Activated CD8-positive, alpha-beta T cell treated with anti-CD3 and anti-CD28 coated beads, Interleukin-2, amount 10 ng/mL, durations not matched to agents 7 days and 5 days (primary cell): ENCODE measurements at regions not wholly inside any gene's neighbourhood (a gene's known extent, or its start where the extent isn't known, plus 50 kb on each side); places are given as distances from the start of the nearest gene placed in this dataset.

Source experiments
- ATAC-seq: fragments of 150-1000 bp; cut with Tn5 transposase; one replicate; pipeline ENCODE4 v1.10.0; 2021; ENCODE audit warnings: moderate library complexity
- CTCF ChIA-PET: fragments of 350-600 bp; sonication (Branson Sonifier 250); formaldehyde crosslinking; loops from one replicate; lab custom pipeline; 2021; ENCODE audit warnings: antibody characterized with exemption; lab: Charles Lee
- POLR2A ChIA-PET: fragments of 350-600 bp; sonication (Branson Sonifier 250); formaldehyde crosslinking; loops from one replicate; lab custom pipeline; 2021; ENCODE audit warnings: antibody characterized with exemption; lab: Charles Lee
- DNase-seq: peaks from one replicate; pipeline ENCODE4 v3.0.0-alpha.2; 2020
- H3K27ac Mint-ChIP-seq: one replicate; pipeline ENCODE4 v1.8.0; 2021; ENCODE audit warnings: mild to moderate bottlenecking, mixed read lengths
- H3K27me3 Mint-ChIP-seq: one replicate; pipeline ENCODE4 v1.8.0; 2021; ENCODE audit warnings: low read depth, mixed read lengths
- H3K36me3 Mint-ChIP-seq: one replicate; pipeline ENCODE4 v1.8.0; 2021; ENCODE audit warnings: low read depth, mixed read lengths
- H3K4me1 Mint-ChIP-seq: one replicate; pipeline ENCODE4 v1.8.0; 2021; ENCODE audit warnings: low read depth, mixed read lengths
- H3K4me3 Mint-ChIP-seq: one replicate; pipeline ENCODE4 v1.8.0; 2021; ENCODE audit warnings: mild to moderate bottlenecking, mixed read lengths
- H3K9me3 Mint-ChIP-seq: one replicate; pipeline ENCODE4 v1.8.0; 2022; ENCODE audit warnings: mixed read lengths; ENCODE audit not compliant: insufficient read depth

DNA sequence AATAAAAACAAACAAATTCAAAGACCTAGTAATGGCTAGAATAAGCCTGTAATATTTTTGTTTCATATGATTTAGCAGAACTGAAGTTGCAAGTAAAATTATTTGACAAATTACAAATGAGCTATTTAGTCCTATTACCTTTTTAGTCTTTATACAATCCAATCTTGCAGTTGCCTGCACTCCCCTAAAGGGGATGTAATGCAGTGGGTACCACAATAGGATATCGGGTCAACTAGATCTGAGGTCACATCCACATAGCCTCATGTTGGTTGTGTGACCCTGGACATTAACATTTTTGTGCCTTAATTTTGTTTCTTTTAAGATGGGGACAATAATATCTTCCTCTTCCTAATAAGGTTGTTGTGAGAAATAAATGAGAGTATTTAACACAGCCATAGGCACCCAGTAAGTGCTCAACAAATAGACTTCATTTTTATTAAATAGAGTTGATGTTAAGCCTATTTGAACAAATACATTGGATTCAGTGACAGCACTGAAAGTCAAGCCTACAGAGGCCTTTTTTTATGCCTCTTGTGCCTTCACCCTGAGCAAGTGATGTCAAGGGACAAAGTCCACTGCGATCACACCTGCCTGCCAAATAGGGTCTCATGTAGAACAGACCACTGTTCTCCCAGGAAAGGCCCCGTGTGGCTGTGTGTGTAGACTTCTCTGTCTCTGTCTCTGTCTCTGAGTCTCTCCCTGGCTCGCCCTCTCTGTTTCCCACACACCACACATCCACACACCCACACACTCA, 124.8 kb downstream of the EVX1 start:
- DNase-seq, result no peak
- Mint-ChIP-seq H3K4me3 (no peak overlapping the region), H3K36me3 (no peaks in the 10 kb centered on the region), H3K4me1 (no peaks in the 10 kb centered on the region), H3K27ac (no peak overlapping the region), H3K27me3 (peaks cover 5% of the 10 kb centered on the region), H3K9me3 (no peaks in the 10 kb centered on the region)
- CTCF ChIA-PET, result no interaction called here
- no peak for ATAC-seq
- POLR2A ChIA-PET, result no interaction called here

DNA sequence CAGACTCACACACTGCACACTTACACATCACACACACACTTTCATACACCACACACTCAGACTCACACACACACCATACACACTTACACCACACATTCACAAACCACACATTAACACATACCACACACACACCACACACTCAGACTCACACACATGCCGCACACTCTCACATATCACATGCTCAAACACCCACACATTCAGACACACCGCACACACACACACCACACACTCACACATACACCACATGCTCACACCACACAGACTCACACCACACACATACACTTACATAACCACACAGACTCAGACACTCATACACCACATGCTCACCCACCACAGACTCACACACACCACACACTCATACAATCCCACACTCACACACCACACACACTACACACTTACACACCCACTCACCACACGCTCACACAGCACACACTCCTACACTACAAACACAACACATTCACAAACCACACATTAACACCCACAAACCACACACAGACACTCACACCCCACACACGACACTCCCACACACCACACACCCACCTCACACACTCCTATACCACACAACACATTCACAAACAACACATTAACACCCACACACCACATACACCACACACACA, 125.4 kb downstream of the EVX1 start:
- peaks cover 3% of the 10 kb centered on the region for H3K27me3 Mint-ChIP-seq
- DNase-seq (no peak), ATAC-seq (no peak)
- H3K27ac Mint-ChIP-seq, result no peak overlapping the region
- H3K36me3 Mint-ChIP-seq, result no peaks in the 10 kb centered on the region
- no peak overlapping the region for H3K4me3 Mint-ChIP-seq
- H3K4me1 Mint-ChIP-seq, result no peaks in the 10 kb centered on the region
- POLR2A ChIA-PET, result no interaction called here
- H3K9me3 Mint-ChIP-seq, result no peaks in the 10 kb centered on the region
- CTCF ChIA-PET, result no interaction called here

DNA sequence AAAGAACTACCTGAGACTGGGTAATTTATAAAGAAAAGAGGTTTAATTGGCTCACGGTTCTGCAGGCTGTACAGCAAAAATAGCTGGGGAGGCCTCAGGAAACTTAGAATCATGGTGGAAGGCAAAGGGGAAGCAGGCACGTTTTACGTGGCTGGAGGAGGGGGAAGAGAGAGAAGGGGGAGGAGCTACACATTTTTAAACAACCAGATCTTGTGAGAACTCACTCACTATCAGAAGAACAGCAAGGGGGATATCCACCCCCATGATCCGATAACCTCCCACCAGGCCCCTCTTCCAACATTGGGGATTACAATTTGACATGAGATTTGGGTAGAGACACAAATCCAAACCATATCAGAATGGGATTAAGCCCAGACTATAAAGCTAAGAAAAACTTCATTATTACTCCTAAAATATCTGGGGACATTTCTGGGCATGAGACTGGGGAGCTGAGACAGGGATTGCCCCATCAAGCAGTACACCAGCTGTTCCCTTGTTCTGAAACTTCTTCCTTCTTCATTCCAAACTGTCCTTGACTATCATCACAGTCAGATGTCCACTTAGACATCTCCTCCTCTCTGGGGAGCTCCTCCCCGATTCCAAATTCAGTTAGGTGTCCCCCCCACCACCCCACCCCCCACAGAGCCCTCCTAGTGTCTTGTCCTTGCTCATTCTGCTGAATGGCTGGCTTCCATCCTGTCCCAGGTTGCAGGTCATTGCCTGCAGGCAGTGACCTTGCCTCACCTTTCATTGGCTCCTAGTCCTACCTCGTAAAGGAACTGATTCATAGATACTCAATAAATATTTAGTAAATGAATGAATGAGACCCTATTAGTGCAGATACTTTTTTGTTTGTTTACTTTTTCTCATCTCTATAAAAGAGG, 132.6 kb downstream of the EVX1 start:
- ChIA-PET POLR2A (no interaction called here), CTCF (no interaction called here)
- Mint-ChIP-seq H3K27me3 (peaks cover 3% of the 10 kb centered on the region), H3K27ac (no peak overlapping the region), H3K4me1 (no peaks in the 10 kb centered on the region), H3K4me3 (no peak overlapping the region), H3K9me3 (no peaks in the 10 kb centered on the region), H3K36me3 (no peaks in the 10 kb centered on the region)
- ATAC-seq (no peak), DNase-seq (no peak)

DNA sequence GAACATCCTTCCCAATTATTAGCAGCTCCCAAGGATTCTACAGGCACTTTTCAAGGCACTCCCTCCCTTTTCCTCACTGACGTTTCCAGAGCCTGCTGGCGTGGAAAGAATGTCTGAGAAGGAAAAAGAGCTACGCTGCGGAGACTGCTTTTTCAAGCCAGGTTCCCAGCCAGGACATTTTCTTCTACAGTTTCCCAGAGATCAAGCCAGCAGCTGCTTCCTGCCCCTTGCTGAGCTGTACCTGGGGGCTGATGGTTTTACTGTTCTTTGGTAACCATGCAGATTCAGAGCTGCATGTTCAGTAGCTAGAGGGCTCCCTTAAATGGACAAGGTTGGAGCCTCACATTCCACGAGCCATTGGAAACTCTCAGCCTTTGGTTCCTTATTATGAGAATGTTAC, 133.4 kb downstream of the EVX1 start:
- Mint-ChIP-seq H3K27me3 (peaks cover 3% of the 10 kb centered on the region), H3K27ac (no peak overlapping the region), H3K4me1 (no peaks in the 10 kb centered on the region), H3K9me3 (no peaks in the 10 kb centered on the region), H3K36me3 (no peaks in the 10 kb centered on the region), H3K4me3 (no peak overlapping the region)
- DNase-seq (no peak), ATAC-seq (no peak)
- ChIA-PET POLR2A (no interaction called here), CTCF (no interaction called here)

DNA sequence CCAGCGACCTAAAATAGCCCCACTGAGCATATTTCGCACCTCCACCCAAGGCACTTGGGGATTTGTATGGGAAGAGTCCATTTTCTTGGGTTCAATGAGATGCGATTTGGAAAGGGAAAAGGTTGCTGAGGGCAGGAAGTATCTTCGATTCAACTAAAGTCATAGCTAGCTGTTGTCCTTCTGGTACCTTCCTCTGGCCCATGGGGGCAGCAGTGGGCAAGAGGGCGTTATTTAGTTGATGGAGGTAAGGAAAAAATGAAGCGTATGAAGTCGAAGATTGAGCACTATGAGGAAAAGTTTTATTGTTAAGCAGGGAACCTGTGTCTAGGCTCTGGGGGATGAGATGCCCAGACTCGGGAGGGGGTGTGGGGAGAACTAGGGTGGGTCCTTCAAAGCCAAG, 135.4 kb downstream of the EVX1 start:
- DNase-seq (no peak), ATAC-seq (no peak)
- no peak overlapping the region for H3K4me3 Mint-ChIP-seq
- H3K9me3 Mint-ChIP-seq, result no peaks in the 10 kb centered on the region
- ChIA-PET CTCF (no interaction called here), POLR2A (no interaction called here)
- no peak overlapping the region for H3K27ac Mint-ChIP-seq
- no peaks in the 10 kb centered on the region for H3K36me3 Mint-ChIP-seq
- peaks cover 2% of the 10 kb centered on the region for H3K27me3 Mint-ChIP-seq
- H3K4me1 Mint-ChIP-seq, result no peaks in the 10 kb centered on the region

DNA sequence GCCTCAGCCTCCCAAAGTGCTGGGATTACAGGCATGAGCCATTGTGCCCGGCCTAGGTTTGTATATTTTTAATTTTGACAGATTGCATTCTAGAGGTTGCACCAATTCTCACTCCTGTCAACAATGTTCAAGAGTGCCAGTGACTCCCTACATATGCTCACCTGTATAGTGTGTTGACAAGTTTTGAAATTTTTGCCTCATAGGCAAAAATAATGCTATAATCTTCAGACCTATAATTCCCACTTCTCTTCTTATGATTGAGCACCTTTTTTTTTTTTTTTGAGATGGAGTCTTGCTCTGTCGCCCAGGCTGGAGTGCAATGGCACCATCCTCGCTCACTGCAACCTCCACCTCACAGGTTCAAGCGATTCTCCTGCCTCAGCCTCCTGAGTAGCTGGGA, 139.7 kb downstream of the EVX1 start:
- Mint-ChIP-seq H3K9me3 (no peaks in the 10 kb centered on the region), H3K4me3 (no peak overlapping the region), H3K27ac (no peak overlapping the region), H3K36me3 (no peaks in the 10 kb centered on the region), H3K27me3 (peaks cover 9% of the 10 kb centered on the region), H3K4me1 (no peaks in the 10 kb centered on the region)
- POLR2A ChIA-PET, result no interaction called here
- DNase-seq (no peak), ATAC-seq (no peak)
- CTCF ChIA-PET, result no interaction called here

DNA sequence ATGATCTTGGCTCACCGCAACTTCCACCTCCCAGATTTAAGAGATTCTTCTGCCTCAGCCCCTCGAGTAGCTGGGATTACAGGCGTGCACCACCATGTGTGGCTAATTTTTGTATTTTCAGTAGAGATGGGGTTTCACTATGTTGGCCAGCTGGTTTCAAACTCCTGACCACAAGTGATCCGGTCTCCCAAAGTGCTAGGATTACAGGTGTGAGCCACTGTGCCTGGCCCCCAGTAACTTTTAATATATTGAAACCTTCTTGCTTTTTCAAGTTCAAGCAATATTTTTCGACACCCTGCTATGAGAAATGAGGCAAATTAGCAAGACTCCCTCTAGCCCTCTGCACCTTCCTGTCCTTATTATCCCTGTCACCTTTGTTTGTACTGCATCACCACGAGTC, 144.0 kb downstream of the EVX1 start:
- no peak for ATAC-seq
- H3K4me1 Mint-ChIP-seq, result no peaks in the 10 kb centered on the region

DNA sequence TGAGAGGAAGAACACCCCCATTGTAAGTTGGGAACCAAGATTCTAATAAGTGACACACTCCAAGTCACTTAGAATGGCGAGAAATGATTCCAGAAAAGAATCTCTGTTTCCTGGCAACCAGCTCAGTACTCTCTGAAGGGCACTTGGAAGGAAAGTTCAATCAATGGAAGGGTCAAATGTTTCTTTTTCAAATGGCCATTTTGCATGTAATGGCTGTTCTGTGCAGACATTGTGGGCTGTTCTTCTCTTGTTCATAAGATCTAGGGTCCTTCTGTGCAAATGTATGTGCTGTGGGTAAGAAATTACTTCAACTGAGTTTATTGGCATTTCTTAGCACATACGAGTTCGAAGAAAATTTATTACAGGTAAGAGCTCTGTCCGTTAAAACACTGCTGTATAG, 145.3 kb downstream of the EVX1 start:
- ATAC-seq (no peak), DNase-seq (no peak)
- no peaks in the 10 kb centered on the region for H3K9me3 Mint-ChIP-seq
- H3K36me3 Mint-ChIP-seq, result no peaks in the 10 kb centered on the region
- no peaks in the 10 kb centered on the region for H3K4me1 Mint-ChIP-seq
- H3K27ac Mint-ChIP-seq, result no peak overlapping the region
- ChIA-PET POLR2A (no interaction called here), CTCF (no interaction called here)
- no peak overlapping the region for H3K4me3 Mint-ChIP-seq
- H3K27me3 Mint-ChIP-seq, result peaks cover 17% of the 10 kb centered on the region

More for the DNA sequence above, 144.0 kb downstream of the EVX1 start:
- Mint-ChIP-seq H3K27ac (no peak overlapping the region), H3K27me3 (peaks cover 15% of the 10 kb centered on the region), H3K36me3 (no peaks in the 10 kb centered on the region), H3K4me3 (no peak overlapping the region), H3K9me3 (no peaks in the 10 kb centered on the region)
- ChIA-PET POLR2A (no interaction called here), CTCF (no interaction called here)
- DNase-seq, result no peak

DNA sequence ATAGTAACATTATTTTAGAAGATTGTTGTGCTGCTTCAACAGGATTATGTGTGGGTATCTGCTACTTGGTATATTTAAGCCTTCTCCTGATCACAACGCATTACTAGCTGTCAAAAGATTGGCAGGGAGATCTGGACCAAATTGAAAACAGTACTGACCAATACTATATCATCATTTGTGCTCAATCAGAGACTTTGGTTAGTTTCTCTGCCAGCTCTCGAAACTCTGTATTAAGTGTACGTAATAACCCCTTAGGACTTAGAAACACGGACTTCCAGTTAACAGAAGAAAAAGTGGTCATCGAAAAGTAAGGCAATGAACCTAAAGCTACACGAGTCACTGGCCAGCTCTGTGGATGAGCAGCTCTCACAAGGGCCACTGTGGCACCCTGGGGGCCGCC, 146.0 kb downstream of the EVX1 start:
- no peak overlapping the region for H3K27ac Mint-ChIP-seq
- DNase-seq (no peak), ATAC-seq (no peak)
- POLR2A ChIA-PET, result interaction anchor here (0.6 kb wide), 1 partner anchor 14 kb away, joined by 3 read pairs; no protein-coding TSS in a partner anchor
- CTCF ChIA-PET, result no interaction called here
- H3K4me3 Mint-ChIP-seq, result no peak overlapping the region
- no peaks in the 10 kb centered on the region for H3K4me1 Mint-ChIP-seq
- peaks cover 15% of the 10 kb centered on the region for H3K27me3 Mint-ChIP-seq
- H3K36me3 Mint-ChIP-seq, result no peaks in the 10 kb centered on the region
- no peaks in the 10 kb centered on the region for H3K9me3 Mint-ChIP-seq

DNA sequence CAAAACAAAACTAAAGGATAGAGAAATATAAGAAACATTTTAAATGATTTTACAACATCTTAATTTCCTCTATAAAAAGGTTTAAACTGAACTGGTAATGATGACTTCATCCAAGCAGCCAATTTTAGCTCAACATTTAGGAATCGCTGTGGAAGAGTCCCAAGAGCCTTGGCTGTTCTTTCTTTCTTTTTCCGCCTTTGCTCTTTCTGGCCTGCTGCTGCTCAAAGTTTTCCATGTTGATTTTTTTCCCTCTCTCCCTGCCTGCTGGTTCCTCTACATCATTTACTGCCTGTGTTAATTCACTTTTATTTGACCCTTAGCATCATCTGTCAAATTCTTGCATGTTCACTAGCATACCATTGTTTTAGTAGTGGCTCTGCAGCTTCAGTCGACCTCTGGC, 146.9 kb downstream of the EVX1 start:
- no peaks in the 10 kb centered on the region for H3K4me1 Mint-ChIP-seq
- no peak overlapping the region for H3K27ac Mint-ChIP-seq
- H3K27me3 Mint-ChIP-seq, result peaks cover 18% of the 10 kb centered on the region
- DNase-seq (no peak), ATAC-seq (no peak)
- no peak overlapping the region for H3K4me3 Mint-ChIP-seq
- CTCF ChIA-PET, result no interaction called here
- no peaks in the 10 kb centered on the region for H3K9me3 Mint-ChIP-seq
- no peaks in the 10 kb centered on the region for H3K36me3 Mint-ChIP-seq
- POLR2A ChIA-PET, result no interaction called here

DNA sequence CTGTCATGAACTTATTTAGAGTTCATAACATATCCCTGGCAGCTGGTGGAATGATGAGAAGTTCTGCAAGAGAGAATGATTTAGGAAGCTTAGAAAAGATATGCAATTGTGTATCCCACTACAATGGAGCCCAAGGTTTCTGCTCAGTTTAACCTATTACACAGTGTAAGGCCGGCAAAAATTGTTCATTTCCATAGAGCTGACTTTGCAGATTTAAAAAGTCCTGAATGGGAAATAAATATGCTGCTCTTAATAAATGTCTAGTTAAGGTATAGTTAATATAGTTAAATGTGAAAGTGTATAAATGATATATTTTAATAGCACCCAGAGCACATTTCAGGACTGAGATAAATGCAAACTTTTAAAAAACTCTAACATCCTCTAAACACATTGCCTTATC, 149.9 kb downstream of the EVX1 start:
- H3K9me3 Mint-ChIP-seq, result no peaks in the 10 kb centered on the region
- peaks cover 16% of the 10 kb centered on the region for H3K27me3 Mint-ChIP-seq
- ChIA-PET POLR2A (no interaction called here), CTCF (no interaction called here)
- ATAC-seq (no peak), DNase-seq (no peak)
- H3K27ac Mint-ChIP-seq, result no peak overlapping the region
- H3K4me1 Mint-ChIP-seq, result no peaks in the 10 kb centered on the region
- no peak overlapping the region for H3K4me3 Mint-ChIP-seq
- H3K36me3 Mint-ChIP-seq, result no peaks in the 10 kb centered on the region

DNA sequence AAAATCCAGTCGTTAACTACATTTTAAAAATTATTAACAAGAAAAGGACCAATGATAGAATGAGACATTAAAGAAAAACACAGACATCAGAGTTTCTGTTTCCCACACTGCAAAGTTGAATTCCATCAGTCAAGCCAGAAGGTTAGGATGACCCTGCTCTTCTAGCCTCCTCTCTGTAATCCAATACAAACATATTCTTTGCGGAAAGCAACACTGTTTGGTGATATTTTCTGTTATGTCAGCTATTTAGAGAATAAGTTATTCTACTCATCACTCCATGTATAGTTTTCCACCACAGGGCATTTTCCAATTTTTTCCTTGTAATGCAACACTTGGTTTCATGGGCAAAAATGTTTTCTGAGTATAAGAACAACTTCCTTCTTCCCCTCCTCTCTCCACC, 152.3 kb downstream of the EVX1 start:
- ATAC-seq (no peak), DNase-seq (no peak)
- CTCF ChIA-PET, result no interaction called here
- POLR2A ChIA-PET, result no interaction called here
- Mint-ChIP-seq H3K4me3 (no peak overlapping the region), H3K36me3 (no peaks in the 10 kb centered on the region), H3K27me3 (peaks cover 10% of the 10 kb centered on the region), H3K4me1 (no peaks in the 10 kb centered on the region), H3K9me3 (no peaks in the 10 kb centered on the region), H3K27ac (no peak overlapping the region)
